ENCODE measurements at regions not wholly inside any gene's neighbourhood (a gene's known extent, or its start where the extent isn't known, plus 50 kb on each side); places are given as distances from the start of the nearest gene placed in this dataset.

GRCh38 chr2:190785334-190785733 is 95.3 kb upstream of the GLS start:
- DNase-seq, result no peak

- DNase-seq, result no peak
Measured at GRCh38 chr2:190786404-190787166, 94.0 kb upstream of the GLS start.

DNA sequence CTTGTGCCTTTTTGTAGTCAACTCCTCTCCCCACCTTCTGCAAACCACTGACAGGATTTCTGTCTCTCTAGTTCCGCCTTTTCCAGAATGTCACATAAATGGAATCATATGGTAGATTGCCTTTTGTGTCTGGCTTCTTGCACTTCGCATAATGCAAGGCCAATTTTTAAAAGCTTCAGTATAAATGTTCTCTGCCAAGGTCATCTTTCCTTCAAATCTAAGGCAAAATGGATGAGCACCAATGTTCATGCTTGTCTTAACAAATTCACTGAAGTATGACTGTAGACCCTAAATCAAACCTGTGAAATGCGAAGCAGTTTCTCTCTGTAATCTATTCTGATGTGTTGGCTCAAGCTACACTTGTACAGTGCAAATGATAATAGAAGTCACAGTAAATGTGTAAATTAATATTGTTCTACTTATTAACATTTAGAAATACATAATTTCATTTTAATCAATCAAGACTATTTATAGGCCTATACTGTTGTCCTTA is 92.8 kb upstream of the GLS start:
- DNase-seq, result no peak

GRCh38 chr2:190789074-190790004 is 91.3 kb upstream of the GLS start:
- DNase-seq, result no peak

DNA sequence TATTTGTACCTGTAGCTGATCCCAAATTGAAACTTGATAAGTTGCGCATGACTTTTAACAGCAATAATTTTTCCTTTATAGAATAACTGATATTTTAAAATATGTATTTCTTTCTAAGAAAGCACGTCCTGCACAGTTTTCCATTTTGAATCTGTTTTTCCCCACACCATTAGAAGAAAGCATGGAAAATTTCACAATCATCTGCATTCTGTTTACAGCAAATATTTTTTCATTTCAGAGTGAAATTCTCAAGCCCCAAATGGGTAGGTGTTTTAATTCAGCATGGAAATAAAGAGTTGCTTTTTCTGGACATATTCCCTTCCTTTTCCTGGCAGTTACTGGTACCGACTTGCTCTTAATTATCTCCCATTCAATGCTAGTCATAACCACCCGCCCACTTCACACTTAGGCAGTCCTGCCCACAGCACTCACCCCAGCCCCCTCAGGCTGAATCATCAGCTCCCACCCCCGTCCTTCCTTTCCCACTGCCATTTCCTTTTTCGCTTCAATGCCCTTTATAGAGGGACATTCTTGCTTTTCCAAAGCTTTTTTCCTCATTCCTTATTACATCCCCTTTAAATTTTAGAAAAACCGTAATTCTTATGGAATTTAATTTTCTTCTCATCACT is 89.2 kb upstream of the GLS start:
- peak; percentile 52 to 67 for DNase-seq

GRCh38 chr2:190791976-190792575 is 88.5 kb upstream of the GLS start:
- DNase-seq, result no peak

DNA sequence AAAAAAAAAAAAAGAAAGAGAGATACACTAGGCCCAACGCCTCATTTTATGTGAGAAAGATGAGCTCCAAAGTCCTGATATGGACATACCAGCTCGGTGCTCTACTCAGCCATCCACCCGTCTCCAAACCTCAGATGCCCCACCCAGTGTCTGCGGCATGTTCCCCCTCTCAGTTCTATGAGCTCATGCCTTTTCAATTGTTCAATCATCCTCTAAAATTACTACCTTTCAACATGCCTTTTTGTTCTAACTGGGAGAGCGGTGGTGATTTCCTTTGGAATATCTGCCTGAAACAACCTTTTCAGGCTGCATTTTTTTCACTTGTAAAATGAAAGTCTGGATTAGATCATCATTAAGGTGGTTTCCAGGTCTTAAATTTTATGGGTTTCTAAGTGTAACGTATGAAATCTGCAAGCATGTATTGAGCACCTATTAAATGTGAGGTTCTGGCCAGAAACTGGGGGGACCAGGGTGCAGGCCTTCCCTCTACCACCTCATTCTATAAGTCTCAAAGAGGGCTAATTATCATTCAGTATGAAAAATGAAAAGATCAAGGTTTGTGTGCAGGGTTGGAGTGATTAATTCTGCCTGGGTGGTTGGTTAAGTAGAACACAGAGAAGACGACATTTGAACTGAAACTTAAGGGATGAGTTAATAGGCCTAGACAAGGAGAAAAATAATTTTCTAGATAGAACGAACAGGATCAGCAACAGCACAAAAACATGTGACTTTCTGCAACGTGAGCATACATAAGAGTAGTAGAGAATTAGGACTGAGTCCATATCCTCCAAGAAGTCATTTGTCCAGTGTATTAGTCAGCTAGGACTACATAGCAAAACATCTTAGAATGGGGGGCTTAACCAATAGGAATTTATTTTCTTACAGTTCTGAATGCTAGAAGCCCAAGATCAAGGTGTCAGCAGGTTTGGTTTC is 87.4 kb upstream of the GLS start:
- DNase-seq, result no peak

- no peak for DNase-seq
Measured at GRCh38 chr2:190794377-190794776, 86.2 kb upstream of the GLS start.

DNA sequence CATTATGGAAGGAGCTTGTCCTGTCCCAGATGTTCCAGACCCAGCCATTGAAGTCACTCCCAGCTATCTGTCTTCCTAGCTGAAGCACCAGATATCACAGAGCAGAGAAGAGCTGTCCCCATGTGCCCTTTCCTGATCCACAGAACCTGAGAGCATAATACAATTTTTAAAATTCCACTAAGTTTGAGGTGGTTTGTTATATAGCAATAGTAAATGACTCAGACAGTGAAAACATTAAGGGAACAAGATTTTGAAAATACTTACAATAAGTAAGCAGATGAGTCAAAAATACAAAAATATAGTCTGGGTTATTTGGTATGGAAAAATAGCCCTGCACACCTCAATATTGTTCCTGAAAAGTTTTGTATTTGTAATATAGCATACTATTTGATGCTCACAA is 85.8 kb upstream of the GLS start:
- no peak for DNase-seq

DNA sequence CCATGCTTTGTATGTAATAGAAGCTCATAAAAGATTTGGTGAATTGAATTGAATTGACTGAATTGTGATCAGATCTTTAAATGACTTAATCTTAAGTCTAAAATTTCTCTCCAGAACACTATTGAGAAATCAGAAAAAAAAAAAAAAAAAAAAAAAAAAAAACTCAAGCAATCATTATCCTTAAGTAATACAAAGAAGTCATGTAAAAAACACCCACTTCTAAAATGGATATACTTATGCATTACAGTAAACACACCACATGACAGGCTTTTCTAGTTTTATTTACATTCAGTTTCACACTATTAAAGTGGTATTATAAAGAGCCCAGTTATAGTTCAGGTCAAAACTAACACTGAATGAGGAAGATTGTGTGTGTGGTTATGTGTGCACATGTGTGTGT is 84.9 kb upstream of the GLS start:
- no peak for DNase-seq

GRCh38 chr2:190799999-190800398 is 80.6 kb upstream of the GLS start:
- no peak for DNase-seq

- no peak for DNase-seq
Measured at GRCh38 chr2:190800528-190800927, 80.1 kb upstream of the GLS start.

DNA sequence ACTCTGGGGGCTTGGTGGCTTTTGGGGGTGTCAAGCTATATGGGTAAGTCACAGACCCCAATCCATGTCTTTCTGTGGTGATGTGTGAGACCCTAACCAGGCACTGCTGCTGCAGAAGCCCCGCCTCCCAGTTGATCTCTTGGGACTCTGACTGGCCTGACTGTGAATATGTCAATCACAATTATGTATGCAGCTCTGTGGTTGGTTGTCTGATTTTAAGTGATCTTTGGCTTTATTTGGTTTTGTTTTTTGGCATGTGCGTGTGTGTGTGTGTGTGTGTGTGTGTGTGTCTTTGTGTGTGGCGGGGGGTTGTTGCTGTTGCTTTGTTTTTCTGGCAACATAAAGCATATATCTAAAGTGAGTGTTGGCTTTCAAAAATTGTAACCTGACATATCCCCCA is 78.5 kb upstream of the GLS start:
- no peak for DNase-seq

DNA sequence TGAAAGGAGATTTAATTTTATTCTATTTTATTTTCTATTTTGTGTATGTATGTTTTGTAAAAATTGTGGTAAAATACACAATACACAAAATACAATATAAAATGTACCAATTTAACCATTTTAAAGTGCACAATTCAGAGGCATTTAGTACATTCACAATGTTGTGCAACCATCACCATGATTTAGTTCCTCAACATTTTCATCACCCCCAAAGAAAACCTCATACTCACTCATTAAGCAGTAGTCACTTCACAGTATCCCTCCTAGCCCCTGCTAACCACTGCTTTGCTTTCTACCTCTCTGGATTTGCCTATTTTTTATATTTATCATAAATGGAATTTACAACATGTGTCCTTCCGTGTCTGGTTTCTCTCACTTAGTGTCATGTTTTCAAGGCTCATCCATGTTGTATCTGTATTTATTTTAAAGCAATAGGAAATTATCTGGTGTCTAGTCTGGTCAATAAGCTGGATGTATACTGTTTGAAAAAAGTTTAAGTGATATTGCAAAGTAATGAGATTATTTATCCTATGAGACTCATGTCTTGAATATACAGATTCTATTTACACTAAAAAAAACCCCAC is 77.9 kb upstream of the GLS start:
- DNase-seq, result no peak

- peak in 1 of 2 donors; percentile 24 for DNase-seq
Measured at GRCh38 chr2:190804182-190804795, 76.3 kb upstream of the GLS start.

GRCh38 chr2:190805126-190805525 is 75.5 kb upstream of the GLS start:
- no peak for DNase-seq

DNA sequence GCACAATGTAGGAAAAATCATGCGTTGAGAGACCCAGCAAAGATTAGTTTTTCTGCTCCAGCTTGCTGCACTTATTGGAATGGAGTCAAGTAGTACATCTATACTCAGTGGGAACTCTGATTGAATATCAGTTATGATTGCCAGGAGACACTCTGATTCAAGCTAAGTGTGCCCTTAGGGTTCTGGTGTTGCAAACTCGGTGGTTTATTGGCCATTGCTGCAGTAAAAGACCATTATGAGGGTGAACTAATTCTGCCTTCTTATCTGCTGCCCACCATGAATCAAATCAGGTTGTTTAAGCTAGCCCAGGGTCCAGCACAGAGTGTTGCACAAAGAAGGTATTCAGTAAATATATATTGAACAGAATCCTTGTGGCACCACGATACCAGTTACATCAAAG is 74.8 kb upstream of the GLS start:
- DNase-seq, result no peak

- no peak for DNase-seq
Measured at GRCh38 chr2:190807886-190808285, 72.7 kb upstream of the GLS start.

DNA sequence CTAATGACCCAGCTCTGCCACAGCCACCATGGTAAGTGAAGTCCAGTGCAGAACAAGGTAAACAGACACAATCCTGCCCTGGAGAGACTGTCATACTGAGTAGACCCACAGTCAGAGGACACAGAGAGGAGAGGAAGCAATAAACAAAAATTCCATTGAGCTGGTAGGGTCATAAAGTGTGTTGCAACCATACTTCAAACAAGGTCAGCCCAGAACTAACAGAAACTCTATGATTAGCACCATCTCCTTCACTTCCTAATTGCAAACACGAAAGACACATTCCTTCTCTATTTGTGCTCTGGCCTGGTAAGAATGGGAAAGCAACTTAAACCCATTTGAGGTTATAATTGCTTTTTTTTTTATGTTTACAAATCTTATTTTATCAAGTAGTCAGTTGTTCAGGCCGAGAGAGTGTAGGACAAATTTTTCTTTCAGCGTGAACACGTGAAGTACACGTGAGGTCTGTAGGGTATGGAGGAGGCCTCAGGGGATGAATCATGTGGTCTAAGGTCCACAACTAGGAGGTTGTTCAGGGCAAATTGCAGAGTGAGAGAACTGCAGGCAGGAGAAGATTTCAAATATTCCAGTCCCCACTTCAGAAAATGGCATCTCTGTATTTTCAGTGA is 71.4 kb upstream of the GLS start:
- DNase-seq, result no peak

- no peak for DNase-seq
Measured at GRCh38 chr2:190809876-190810525, 70.6 kb upstream of the GLS start.

Data from activated CD4-positive, alpha-beta T cell treated with anti-CD3 and anti-CD28 coated beads for 4 hours (primary cell).